HCT116 (cell line): ENCODE measurements at regions not wholly inside any gene's neighbourhood (a gene's known extent, or its start where the extent isn't known, plus 50 kb on each side); places are given as distances from the start of the nearest gene placed in this dataset.

Experiments used
- ATAC-seq: fragments of 200-7000 bp; cut with Tn5 transposase; 2 replicates; pipeline ENCODE4 v1.9.1; 2020; ENCODE audit warnings: mild to moderate bottlenecking, moderate library complexity
- BruUV-seq: library from RNA; stranded (reverse); fragments of 400-500 nt; replicated peaks from 2 replicates; lab custom pipeline; 2021; lab: Mats Ljungman, UMichigan
- CTCF ChIA-PET: fragments of 300-600 bp; sonication (Branson Sonifier 250); formaldehyde crosslinking; loops from one replicate; lab custom pipeline; 2021; ENCODE audit warnings: antibody characterized with exemption; lab: Charles Lee
- POLR2A ChIA-PET: fragments of 300-600, 350-600 bp; sonication (Branson Sonifier 250); formaldehyde crosslinking; loops from one replicate; lab custom pipeline; 2021; ENCODE audit warnings: antibody characterized with exemption; lab: Charles Lee
- RAD21 ChIA-PET, 2 experiments: fragments of 300-600 bp; sonication (Branson Sonifier 250); formaldehyde crosslinking; loops; one replicate each; lab custom pipeline; 2023; ENCODE audit warnings: low total read pairs in 2 of 2; ENCODE audit not compliant: uncharacterized antibody in 2 of 2, unreplicated experiment in 2 of 2, low non-redundant PET in 1 of 2; lab: Charles Lee
- DNase-seq: peaks from one replicate; pipeline ENCODE4 v3.0.0-alpha.2; 2010; ENCODE audit warnings: low read depth, low spot score
- H2AFZ ChIP-seq: fragments of 200-600 bp; shearing (Covaris generic), sonication (generic); 2 replicates; pipeline ENCODE4 v1.6.1; 2017; ENCODE audit warnings: low read depth, mixed run types, mixed read lengths, antibody characterized with exemption, low read length; ENCODE audit not compliant: poor library complexity, severe bottlenecking
- H3K27ac ChIP-seq: 2 replicates; pipeline ENCODE4 v1.5.1; 2012; ENCODE audit warnings: low read depth, low read length
- H3K27me3 ChIP-seq: fragments of 200-600 bp; sonication (generic); 2 replicates; pipeline ENCODE4 v1.6.1; 2016; ENCODE audit warnings: mixed run types, low read length, mixed read lengths; ENCODE audit not compliant: insufficient read depth
- H3K36me3 ChIP-seq, 2 experiments: fragments of 200-500 bp in 1 of 2; fragments of 200-600 bp in 1 of 2; sonication (Bioruptor generic) in 1 of 2; sonication (generic) in 1 of 2; 2 replicates each; pipeline versions ENCODE4 v1.5.1 to v1.6.1; 2014 to 2016; ENCODE audit warnings: low read length in 2 of 2, inconsistent platforms in 1 of 2, mixed read lengths in 1 of 2, mixed run types in 1 of 2; ENCODE audit not compliant: insufficient read depth in 2 of 2, control insufficient read depth in 1 of 2
- H3K4me1 ChIP-seq, 2 experiments: fragments of 200-600 bp in 1 of 2; sonication (generic) in 1 of 2; 2 replicates each; pipeline versions ENCODE4 v1.5.1 to v1.6.1; 2012 to 2017; ENCODE audit warnings: low read length in 2 of 2, inconsistent platforms in 1 of 2, mild to moderate bottlenecking in 1 of 2, mixed read lengths in 1 of 2, mixed run types in 1 of 2, moderate library complexity in 1 of 2; ENCODE audit not compliant: insufficient read depth in 2 of 2, control insufficient read depth in 1 of 2
- H3K4me2 ChIP-seq: fragments of 200-600 bp; sonication (generic); 2 replicates; pipeline ENCODE4 v1.6.1; 2017; ENCODE audit warnings: mixed run types, low read length, mixed read lengths
- H3K4me3 ChIP-seq, 2 experiments: fragments of 200-600 bp in 1 of 2; sonication (generic) in 1 of 2; replicated peaks in 1 of 2; 2 replicates each; pipeline ENCODE4 v1.5.1; 2011 to 2016; ENCODE audit warnings: low read length in 2 of 2, control low read depth in 1 of 2, low read depth in 1 of 2, mild to moderate bottlenecking in 1 of 2, mixed read lengths in 1 of 2, mixed run types in 1 of 2
- H3K79me2 ChIP-seq: fragments of 200-600 bp; sonication (generic); 2 replicates; pipeline ENCODE4 v1.6.1; 2017; ENCODE audit warnings: mild to moderate bottlenecking, mixed run types, low read length, moderate library complexity, mixed read lengths; ENCODE audit not compliant: insufficient read depth
- H3K9ac ChIP-seq: fragments of 200-600 bp; sonication (generic); 2 replicates; pipeline ENCODE4 v1.6.1; 2016; ENCODE audit warnings: low read length, mixed read lengths
- H3K9me2 ChIP-seq: fragments of 200-600 bp; sonication (generic), shearing (Covaris generic); 2 replicates; pipeline ENCODE4 v1.6.1; 2017; ENCODE audit warnings: mixed run types, mild to moderate bottlenecking, moderate library complexity; ENCODE audit not compliant: insufficient read depth
- H3K9me3 ChIP-seq, 2 experiments: fragments of 200-500 bp in 1 of 2; fragments of 200-600 bp in 1 of 2; sonication (Bioruptor generic) in 1 of 2; sonication (generic) in 1 of 2; 2 replicates each; pipeline ENCODE4 v1.6.1; 2014 to 2017; ENCODE audit warnings: low read length in 2 of 2, mixed read lengths in 2 of 2, inconsistent platforms in 1 of 2, low read depth in 1 of 2, mild to moderate bottlenecking in 1 of 2, mixed run types in 1 of 2, moderate library complexity in 1 of 2; ENCODE audit not compliant: control insufficient read depth in 1 of 2, insufficient read depth in 1 of 2
- H4K20me1 ChIP-seq: fragments of 200-600 bp; sonication (generic), shearing (Covaris generic); 2 replicates; pipeline ENCODE4 v1.6.1; 2017; ENCODE audit warnings: mixed run types, mild to moderate bottlenecking, moderate library complexity; ENCODE audit not compliant: insufficient read depth
- EZH2 ChIP-seq: fragments of 200-600 bp; sonication (generic); IDR thresholded peaks from 2 replicates; pipeline ENCODE4 v1.6.1; 2017; ENCODE audit warnings: antibody characterized with exemption, mixed run types
- FOSL1 ChIP-seq: IDR thresholded peaks from 2 replicates; pipeline ENCODE4 v1.6.1; 2012; ENCODE audit warnings: low read depth
- JUND ChIP-seq: IDR thresholded peaks from 2 replicates; pipeline ENCODE4 v1.6.1; 2012
- MAX ChIP-seq: IDR thresholded peaks from 2 replicates; pipeline ENCODE4 v1.6.1; 2012
- RAD21 ChIP-seq: IDR thresholded peaks from 2 replicates; pipeline ENCODE4 v1.6.1; 2012; ENCODE audit warnings: low read depth, mild to moderate bottlenecking
- intact Hi-C: fragments of 100-400 bp; cut with micrococcal nuclease; formaldehyde crosslinking; loops from 2 replicates; pipeline ENCODE4 v1.10.0; 2022
- TF ChIP-seq, protein P1 (sequence below), 3 experiments: fragments of 200-600 bp in 1 of 3; sonication (generic) in 1 of 3; IDR thresholded peaks in 2 of 3; conservative IDR thresholded peaks in 1 of 3; 2 replicates each; pipeline ENCODE4 v1.5.1; 2012 to 2017; ENCODE audit warnings: low read depth in 2 of 3, low read length in 2 of 3, antibody characterized with exemption in 1 of 3, borderline replicate concordance in 1 of 3, control low read depth in 1 of 3, mild to moderate bottlenecking in 1 of 3, mixed read lengths in 1 of 3, mixed run types in 1 of 3, moderate library complexity in 1 of 3; ENCODE audit not compliant: insufficient read depth in 1 of 3
- TF ChIP-seq, protein P2 (sequence below): IDR thresholded peaks from 2 replicates; pipeline ENCODE4 v1.6.1; 2012

- no peak for DNase-seq
- Histone ChIP-seq H3K4me1 (peaks cover 34 to 71% of the 10 kb centered on the region in 2 experiments), H4K20me1 (no peaks in the 10 kb centered on the region), H2AFZ (no peak overlapping the region), H3K9me3 (no peaks in the 10 kb centered on the region), H3K36me3 (no peaks in the 10 kb centered on the region), H3K27me3 (no peaks in the 10 kb centered on the region), H3K4me2 (no peak overlapping the region), H3K79me2 (no peaks in the 10 kb centered on the region; the same call in 1 of the 2 replicates), H3K27ac (0 out of 2 replicates have a peak overlapping the region, but pooled peaks have one; percentile 14), H3K9me2 (no peaks in the 10 kb centered on the region), H3K9ac (no peak overlapping the region), H3K4me3 (no peak overlapping the region)
- intact Hi-C loops: no loop called here
- POLR2A ChIA-PET: interaction anchor here (0.8 to 1.8 kb wide), 3 partner anchors 10 to 72 kb away, joined by 3 to 5 read pairs (median 3); no protein-coding TSS in a partner anchor
- TF ChIP-seq JUND: no peak
- TF ChIP-seq, protein P1, sequence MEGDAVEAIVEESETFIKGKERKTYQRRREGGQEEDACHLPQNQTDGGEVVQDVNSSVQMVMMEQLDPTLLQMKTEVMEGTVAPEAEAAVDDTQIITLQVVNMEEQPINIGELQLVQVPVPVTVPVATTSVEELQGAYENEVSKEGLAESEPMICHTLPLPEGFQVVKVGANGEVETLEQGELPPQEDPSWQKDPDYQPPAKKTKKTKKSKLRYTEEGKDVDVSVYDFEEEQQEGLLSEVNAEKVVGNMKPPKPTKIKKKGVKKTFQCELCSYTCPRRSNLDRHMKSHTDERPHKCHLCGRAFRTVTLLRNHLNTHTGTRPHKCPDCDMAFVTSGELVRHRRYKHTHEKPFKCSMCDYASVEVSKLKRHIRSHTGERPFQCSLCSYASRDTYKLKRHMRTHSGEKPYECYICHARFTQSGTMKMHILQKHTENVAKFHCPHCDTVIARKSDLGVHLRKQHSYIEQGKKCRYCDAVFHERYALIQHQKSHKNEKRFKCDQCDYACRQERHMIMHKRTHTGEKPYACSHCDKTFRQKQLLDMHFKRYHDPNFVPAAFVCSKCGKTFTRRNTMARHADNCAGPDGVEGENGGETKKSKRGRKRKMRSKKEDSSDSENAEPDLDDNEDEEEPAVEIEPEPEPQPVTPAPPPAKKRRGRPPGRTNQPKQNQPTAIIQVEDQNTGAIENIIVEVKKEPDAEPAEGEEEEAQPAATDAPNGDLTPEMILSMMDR (IDR thresholded peaks at IDR 0.05 in 2 of 3, conservative IDR thresholded peaks at IDR 0.05 in 1 of 3; ENCODE audit: borderline replicate concordance in 1 of 3, insufficient read depth in 1 of 3, low read depth in 2 of 3, low read length in 2 of 3): no peak
- ATAC-seq: no peak
- CTCF ChIA-PET: no interaction called here
- no TSS peak for BruUV-seq
- RAD21 ChIA-PET: no interaction called here
Measured at GRCh38 chr9:21605489-21605931, 123.4 kb upstream of the IFNE start.

DNA sequence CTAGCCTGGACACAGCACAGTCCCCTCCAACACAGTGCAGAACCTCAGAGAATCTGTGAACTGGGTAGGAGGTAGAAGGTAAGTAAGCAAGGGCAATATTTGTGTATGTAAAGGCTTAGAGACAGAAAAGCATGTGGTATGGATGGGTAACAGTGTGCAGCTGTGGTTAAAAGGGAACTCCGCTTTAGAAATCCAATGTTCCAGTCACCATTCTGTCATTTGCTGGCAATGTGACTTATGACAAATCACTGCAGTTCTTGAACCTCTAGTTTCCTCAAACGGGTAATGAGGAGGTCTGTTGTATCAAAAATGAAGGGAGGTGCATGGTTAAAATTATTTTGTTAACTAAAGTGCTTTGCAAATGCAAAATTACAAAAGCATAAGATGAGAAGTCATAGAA, 125.5 kb upstream of the IFNE start:
- Histone ChIP-seq H3K36me3 (no peaks in the 10 kb centered on the region), H3K9ac (no peak overlapping the region), H3K9me2 (no peaks in the 10 kb centered on the region), H3K4me3 (no peak overlapping the region), H3K9me3 (no peaks in the 10 kb centered on the region), H3K79me2 (peaks cover 6% of the 10 kb centered on the region; the same call in 1 of the 2 replicates), H2AFZ (no peak overlapping the region), H3K4me1 (peaks cover 47 to 79% of the 10 kb centered on the region in 2 experiments), H4K20me1 (no peaks in the 10 kb centered on the region), H3K4me2 (peak overlapping the region; percentile 21), H3K27me3 (no peaks in the 10 kb centered on the region), H3K27ac (peak overlapping the region; percentile 23)
- RAD21 ChIA-PET: no interaction called here
- no TSS peak for BruUV-seq
- ATAC-seq: no peak
- CTCF ChIA-PET: no interaction called here
- intact Hi-C loops: no loop called here
- DNase-seq: no peak
- POLR2A ChIA-PET: no interaction called here
- TF ChIP-seq, protein P2, sequence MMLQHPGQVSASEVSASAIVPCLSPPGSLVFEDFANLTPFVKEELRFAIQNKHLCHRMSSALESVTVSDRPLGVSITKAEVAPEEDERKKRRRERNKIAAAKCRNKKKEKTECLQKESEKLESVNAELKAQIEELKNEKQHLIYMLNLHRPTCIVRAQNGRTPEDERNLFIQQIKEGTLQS: no peak
- TF ChIP-seq RAD21: no peak
- TF ChIP-seq FOSL1: 0 out of 2 replicates have a peak, but pooled peaks have one; percentile 20
- no peak for TF ChIP-seq EZH2
- no peak; the same call in 1 of the 2 replicates for TF ChIP-seq MAX
- TF ChIP-seq, all 23 proteins: peak for 1
